Naive B cell (primary cell): ENCODE measurements at regions not wholly inside any gene's neighbourhood (a gene's known extent, or its start where the extent isn't known, plus 50 kb on each side); places are given as distances from the start of the nearest gene placed in this dataset.

Experiments used
- ATAC-seq, 2 donors: fragments of 150-1000 bp; cut with Tn5 transposase; 2 replicates each; pipeline ENCODE4 v1.10.0; 2021; ENCODE audit warnings: low read depth in 2 of 2, mild to moderate bottlenecking in 2 of 2, moderate library complexity in 2 of 2
- DNase-seq: peaks from one replicate; pipeline ENCODE4 v3.0.0; 2022
- H3K27ac Mint-ChIP-seq, 6 donors: one replicate each; pipeline ENCODE4 v1.8.0; 2020 to 2022; ENCODE audit warnings: mild to moderate bottlenecking in 6 of 6, mixed read lengths in 6 of 6, moderate library complexity in 5 of 6, inconsistent platforms in 2 of 6
- H3K27me3 Mint-ChIP-seq, 3 donors: one replicate each; pipeline ENCODE4 v1.8.0; 2021 to 2022; ENCODE audit warnings: mixed read lengths in 3 of 3, mild to moderate bottlenecking in 1 of 3
- H3K36me3 Mint-ChIP-seq, 2 donors: one replicate each; pipeline ENCODE4 v1.8.0; 2020 to 2022; ENCODE audit warnings: mixed read lengths in 2 of 2, inconsistent platforms in 1 of 2, mild to moderate bottlenecking in 1 of 2
- H3K4me1 Mint-ChIP-seq, 3 donors: one replicate each; pipeline ENCODE4 v1.8.0; 2020 to 2022; ENCODE audit warnings: mixed read lengths in 3 of 3, inconsistent platforms in 1 of 3, mild to moderate bottlenecking in 1 of 3, moderate library complexity in 1 of 3
- H3K4me3 Mint-ChIP-seq, 8 donors: one replicate each; pipeline ENCODE4 v1.8.0; 2020 to 2022; ENCODE audit warnings: mild to moderate bottlenecking in 8 of 8, mixed read lengths in 8 of 8, moderate library complexity in 8 of 8, inconsistent platforms in 2 of 8
- H3K9me3 Mint-ChIP-seq, 7 donors: one replicate each; pipeline ENCODE4 v1.8.0; 2020 to 2022; ENCODE audit warnings: mixed read lengths in 7 of 7, mild to moderate bottlenecking in 5 of 7, inconsistent platforms in 2 of 7, moderate library complexity in 1 of 7

- no peak overlapping the region for H3K4me3 Mint-ChIP-seq
- no peaks in the 10 kb centered on the region for H3K9me3 Mint-ChIP-seq
- ATAC-seq, result no peak
- H3K27me3 Mint-ChIP-seq, result peaks cover 0 to 8% (median 5%) of the 10 kb centered on the region in 3 donors
- no peak for DNase-seq
- no peaks in the 10 kb centered on the region for H3K4me1 Mint-ChIP-seq
- no peak overlapping the region for H3K27ac Mint-ChIP-seq
- H3K36me3 Mint-ChIP-seq, result no peaks in the 10 kb centered on the region
Measured at GRCh38 chr12:97168804-97169203, 261.7 kb downstream of the NEDD1 start.

- H3K27ac Mint-ChIP-seq, result no peak overlapping the region
- H3K36me3 Mint-ChIP-seq, result no peaks in the 10 kb centered on the region
- H3K27me3 Mint-ChIP-seq, result peaks cover 0 to 5% (median 0%) of the 10 kb centered on the region in 3 donors
- no peaks in the 10 kb centered on the region for H3K4me1 Mint-ChIP-seq
- ATAC-seq (no peak), DNase-seq (no peak)
- H3K4me3 Mint-ChIP-seq, result no peak overlapping the region
- no peaks in the 10 kb centered on the region for H3K9me3 Mint-ChIP-seq
Measured at GRCh38 chr12:97169889-97170567, 263.0 kb downstream of the NEDD1 start.

- Mint-ChIP-seq H3K9me3 (peaks cover 0 to 3% (median 0%) of the 10 kb centered on the region in 7 donors), H3K4me1 (no peaks in the 10 kb centered on the region), H3K27ac (no peak overlapping the region), H3K4me3 (no peak overlapping the region), H3K36me3 (no peaks in the 10 kb centered on the region), H3K27me3 (peaks cover 0 to 12% (median 0%) of the 10 kb centered on the region in 3 donors)
- ATAC-seq (no peak), DNase-seq (no peak)
Measured at GRCh38 chr12:97173688-97174410, 266.8 kb downstream of the NEDD1 start.

GRCh38 chr12:97177481-97177880 lies 270.4 kb downstream of the NEDD1 start:
- peaks cover 0 to 11% (median 0%) of the 10 kb centered on the region in 7 donors for H3K9me3 Mint-ChIP-seq
- H3K27me3 Mint-ChIP-seq, result peaks cover 0 to 12% (median 5%) of the 10 kb centered on the region in 3 donors
- no peak overlapping the region for H3K27ac Mint-ChIP-seq
- H3K4me3 Mint-ChIP-seq, result no peak overlapping the region
- DNase-seq, result no peak
- no peaks in the 10 kb centered on the region for H3K36me3 Mint-ChIP-seq
- no peaks in the 10 kb centered on the region for H3K4me1 Mint-ChIP-seq
- no peak for ATAC-seq

GRCh38 chr12:97181571-97182265 lies 274.7 kb downstream of the NEDD1 start:
- Mint-ChIP-seq H3K4me3 (no peak overlapping the region), H3K9me3 (peaks cover 0 to 12% (median 0%) of the 10 kb centered on the region in 7 donors), H3K27ac (no peak overlapping the region), H3K36me3 (no peaks in the 10 kb centered on the region), H3K4me1 (no peaks in the 10 kb centered on the region), H3K27me3 (peaks cover 9 to 12% (median 11%) of the 10 kb centered on the region in 3 donors)
- no peak for DNase-seq
- ATAC-seq, result no peak

GRCh38 chr12:97182769-97183168 lies 275.7 kb downstream of the NEDD1 start:
- ATAC-seq (no peak), DNase-seq (no peak)
- peaks cover 0 to 19% (median 0%) of the 10 kb centered on the region in 7 donors for H3K9me3 Mint-ChIP-seq
- no peak overlapping the region for H3K4me3 Mint-ChIP-seq
- peaks cover 8 to 15% (median 9%) of the 10 kb centered on the region in 3 donors for H3K27me3 Mint-ChIP-seq
- H3K4me1 Mint-ChIP-seq, result no peaks in the 10 kb centered on the region
- H3K36me3 Mint-ChIP-seq, result no peaks in the 10 kb centered on the region
- no peak overlapping the region for H3K27ac Mint-ChIP-seq

- Mint-ChIP-seq H3K27ac (peak overlapping the region in 1 of 6 donors; percentile 23), H3K4me3 (no peak overlapping the region), H3K27me3 (peaks cover 4 to 15% (median 9%) of the 10 kb centered on the region in 3 donors), H3K9me3 (peaks cover 0 to 19% (median 0%) of the 10 kb centered on the region in 7 donors), H3K4me1 (no peaks in the 10 kb centered on the region), H3K36me3 (no peaks in the 10 kb centered on the region)
- DNase-seq, result no peak
- no peak for ATAC-seq
Measured at GRCh38 chr12:97184127-97184773, 277.2 kb downstream of the NEDD1 start.

- H3K36me3 Mint-ChIP-seq, result no peaks in the 10 kb centered on the region
- no peak overlapping the region for H3K4me3 Mint-ChIP-seq
- ATAC-seq (no peak), DNase-seq (no peak)
- H3K4me1 Mint-ChIP-seq, result no peaks in the 10 kb centered on the region
- no peak overlapping the region for H3K27ac Mint-ChIP-seq
- H3K9me3 Mint-ChIP-seq, result peaks cover 0 to 19% (median 2%) of the 10 kb centered on the region in 7 donors
- peaks cover 4 to 15% (median 9%) of the 10 kb centered on the region in 3 donors for H3K27me3 Mint-ChIP-seq
Measured at GRCh38 chr12:97185567-97185966, 277.0 kb upstream of the RMST start.

- peaks cover 2 to 28% (median 12%) of the 10 kb centered on the region in 7 donors for H3K9me3 Mint-ChIP-seq
- H3K27me3 Mint-ChIP-seq, result peaks cover 0 to 5% (median 0%) of the 10 kb centered on the region in 3 donors
- ATAC-seq (no peak), DNase-seq (no peak)
- H3K27ac Mint-ChIP-seq, result no peak overlapping the region
- H3K4me1 Mint-ChIP-seq, result no peaks in the 10 kb centered on the region
- no peak overlapping the region for H3K4me3 Mint-ChIP-seq
- H3K36me3 Mint-ChIP-seq, result no peaks in the 10 kb centered on the region
Measured at GRCh38 chr12:97194546-97194945, 268.1 kb upstream of the RMST start.

- H3K4me1 Mint-ChIP-seq, result no peaks in the 10 kb centered on the region
- no peak overlapping the region for H3K4me3 Mint-ChIP-seq
- H3K36me3 Mint-ChIP-seq, result no peaks in the 10 kb centered on the region
- H3K27ac Mint-ChIP-seq, result no peak overlapping the region
- H3K27me3 Mint-ChIP-seq, result peaks cover 0 to 9% (median 0%) of the 10 kb centered on the region in 3 donors
- DNase-seq, result no peak
- no peak for ATAC-seq
- peaks cover 2 to 16% (median 8%) of the 10 kb centered on the region in 7 donors for H3K9me3 Mint-ChIP-seq
Measured at GRCh38 chr12:97200181-97200580, 262.4 kb upstream of the RMST start.

GRCh38 chr12:97203408-97203807 lies 259.2 kb upstream of the RMST start:
- peaks cover under 1 to 11% (median 5%) of the 10 kb centered on the region in 7 donors for H3K9me3 Mint-ChIP-seq
- H3K27ac Mint-ChIP-seq, result no peak overlapping the region
- ATAC-seq, result no peak
- peaks cover 0 to 9% (median 5%) of the 10 kb centered on the region in 3 donors for H3K27me3 Mint-ChIP-seq
- no peaks in the 10 kb centered on the region for H3K36me3 Mint-ChIP-seq
- no peak for DNase-seq
- H3K4me3 Mint-ChIP-seq, result no peak overlapping the region
- H3K4me1 Mint-ChIP-seq, result no peaks in the 10 kb centered on the region

GRCh38 chr12:97209997-97210396 lies 252.6 kb upstream of the RMST start:
- Mint-ChIP-seq H3K36me3 (no peaks in the 10 kb centered on the region), H3K27ac (no peak overlapping the region), H3K4me3 (no peak overlapping the region), H3K4me1 (no peaks in the 10 kb centered on the region), H3K27me3 (peaks cover 0 to 9% (median 1%) of the 10 kb centered on the region in 3 donors), H3K9me3 (peaks cover 2 to 17% (median 5%) of the 10 kb centered on the region in 7 donors)
- no peak for DNase-seq
- ATAC-seq, result no peak

- peaks cover 2 to 15% (median 5%) of the 10 kb centered on the region in 7 donors for H3K9me3 Mint-ChIP-seq
- H3K4me1 Mint-ChIP-seq, result no peaks in the 10 kb centered on the region
- H3K36me3 Mint-ChIP-seq, result no peaks in the 10 kb centered on the region
- H3K27me3 Mint-ChIP-seq, result peaks cover 0 to under 1% (median 0%) of the 10 kb centered on the region in 3 donors
- DNase-seq, result no peak
- no peak for ATAC-seq
- no peak overlapping the region for H3K27ac Mint-ChIP-seq
- H3K4me3 Mint-ChIP-seq, result no peak overlapping the region
Measured at GRCh38 chr12:97211416-97211930, 251.1 kb upstream of the RMST start.
